HepG2 (cell line): ENCODE measurements at regions not wholly inside any gene's neighbourhood (a gene's known extent, or its start where the extent isn't known, plus 50 kb on each side); places are given as distances from the start of the nearest gene placed in this dataset.

ENCODE experiments used
- ATAC-seq: fragments of 200-7000 bp; cut with Tn5 transposase; 3 replicates; pipeline ENCODE4 v1.9.1; 2020; ENCODE audit warnings: mild to moderate bottlenecking, moderate library complexity
- BruUV-seq: library from RNA; stranded (reverse); fragments of 400-500 nt; replicated peaks from 2 replicates; lab custom pipeline; 2021; lab: Mats Ljungman, UMichigan
- CTCF ChIA-PET: fragments of 300-600 bp; formaldehyde crosslinking; extraction: SDS; loops from one replicate; lab custom pipeline; 2021; ENCODE audit warnings: low total read pairs, inconsistent platforms, low intra/inter-chr PET ratio; lab: Yijun Ruan, JAX
- POLR2A ChIA-PET: fragments of 350-600 bp; sonication (Branson Sonifier 250); formaldehyde crosslinking; loops from one replicate; lab custom pipeline; 2020; ENCODE audit warnings: antibody characterized with exemption, inconsistent platforms; lab: Yijun Ruan, JAX
- DNase-seq: peaks from one replicate; pipeline ENCODE4 v3.0.0-alpha.2; 2015; ENCODE audit warnings: low spot score
- FAIRE-seq: peaks from 3 replicates; lab custom pipeline; 2011; peaks lifted over from hg19 to GRCh38; lab: Jason Lieb, UNC
- H2AFZ ChIP-seq: one replicate; pipeline ENCODE4 v1.6.1; 2011; ENCODE audit warnings: low read length, inconsistent platforms
- H3K27ac ChIP-seq: fragments of 300-600 bp; 3 replicates; pipeline ENCODE4 v1.8.0; 2011; ENCODE audit warnings: mixed run types, mild to moderate bottlenecking, mixed read lengths, low read length, inconsistent platforms; ENCODE audit not compliant: insufficient read depth; ENCODE audit errors: extremely low read length
- H3K27me3 ChIP-seq, 2 experiments: fragments of 200-600 bp in 1 of 2; 2 replicates in 1 of 2; 3 replicates in 1 of 2; pipeline versions ENCODE4 v1.6.0 to v1.8.0; 2011; ENCODE audit warnings: low read length in 2 of 2, mild to moderate bottlenecking in 2 of 2, moderate library complexity in 2 of 2, inconsistent platforms in 1 of 2; ENCODE audit not compliant: insufficient read depth in 2 of 2, control insufficient read depth in 1 of 2
- H3K36me3 ChIP-seq, 2 experiments: fragments of 200-600 bp in 1 of 2; replicated peaks in 1 of 2; 2 replicates in 1 of 2; 3 replicates in 1 of 2; pipeline versions ENCODE4 v1.5.1 to v1.8.0; 2011; ENCODE audit warnings: low read length in 2 of 2, inconsistent platforms in 1 of 2; ENCODE audit not compliant: insufficient read depth in 2 of 2, control insufficient read depth in 1 of 2
- H3K4me1 ChIP-seq: 2 replicates; pipeline ENCODE4 v1.5.1; 2012; ENCODE audit warnings: low read length, inconsistent platforms; ENCODE audit not compliant: insufficient read depth
- H3K4me2 ChIP-seq: 2 replicates; pipeline ENCODE4 v1.6.0; 2011; ENCODE audit warnings: low read depth, low read length, inconsistent platforms
- H3K4me3 ChIP-seq, 3 experiments: fragments of 200-600 bp in 1 of 3; sonication (generic), shearing (Covaris generic) in 1 of 3; replicated peaks in 1 of 3; 2 replicates each; pipeline ENCODE4 v1.5.1; 2011 to 2016; ENCODE audit warnings: low read length in 3 of 3, inconsistent platforms in 2 of 3, low read depth in 2 of 3, mild to moderate bottlenecking in 2 of 3, control low read depth in 1 of 3, mixed read lengths in 1 of 3; ENCODE audit not compliant: insufficient read depth in 1 of 3
- H3K79me2 ChIP-seq: one replicate; pipeline ENCODE4 v1.6.1; 2011; ENCODE audit warnings: low read length, inconsistent platforms; ENCODE audit not compliant: insufficient read depth
- H3K9ac ChIP-seq: 2 replicates; pipeline ENCODE4 v1.6.0; 2011; ENCODE audit warnings: mild to moderate bottlenecking, low read depth, low read length, inconsistent platforms; ENCODE audit not compliant: insufficient read depth
- H3K9me3 ChIP-seq: 2 replicates; pipeline ENCODE4 v1.5.1; 2012; ENCODE audit warnings: mild to moderate bottlenecking, low read length
- H4K20me1 ChIP-seq: 2 replicates; pipeline ENCODE4 v1.6.0; 2011; ENCODE audit warnings: inconsistent platforms, mild to moderate bottlenecking, low read length, moderate library complexity; ENCODE audit not compliant: insufficient read depth
- GLI4 ChIP-seq: sonication (generic); formaldehyde crosslinking; IDR thresholded peaks from 2 replicates; pipeline ENCODE4 v1.5.1; 2020; ENCODE audit warnings: missing genetic modification reagents, mild to moderate bottlenecking, moderate library complexity, borderline replicate concordance
- POLR2AphosphoS5 ChIP-seq: IDR thresholded peaks from 2 replicates; pipeline ENCODE4 v1.6.1; 2012; ENCODE audit warnings: low read depth, low read length
- ZNF644 ChIP-seq: IDR thresholded peaks from 2 replicates; pipeline ENCODE4 v1.6.1; 2016; ENCODE audit warnings: low read depth
- ZNF839 ChIP-seq: sonication (generic); formaldehyde crosslinking; IDR thresholded peaks from 2 replicates; pipeline ENCODE4 v1.4.0; 2020; ENCODE audit warnings: missing genetic modification reagents, mild to moderate bottlenecking, borderline replicate concordance
- WGBS: methylation state at CpG from one replicate; pipeline ENCODE4 v1.1.6; 2017; ENCODE audit warnings: low lambda C conversion rate; 5-methylcytosine and 5-hydroxymethylcytosine counted together
- in situ Hi-C: cut with HindIII; loops from 2 replicates; pipeline ENCODE4 v1.10.0; 2017; ENCODE audit warnings: low pct_unique_long_range_greater_than_20kb; ENCODE audit not compliant: extremely low pct_ligation_motif_present
- intact Hi-C: fragments of 100-400 bp; cut with micrococcal nuclease; formaldehyde crosslinking; loops from one replicate; pipeline ENCODE4 v1.10.0; 2022; ENCODE audit not compliant: unreplicated experiment
- TF ChIP-seq, protein P1 (sequence below): sonication (generic); formaldehyde crosslinking; IDR thresholded peaks from 2 replicates; pipeline ENCODE4 v1.5.1; 2020; ENCODE audit warnings: mild to moderate bottlenecking, missing genetic modification reagents, moderate library complexity
- TF ChIP-seq, protein P2 (sequence below): IDR thresholded peaks from 2 replicates; pipeline ENCODE4 v1.6.1; 2016; ENCODE audit warnings: missing compliant biosample characterization, missing genetic modification reagents, borderline replicate concordance

DNA sequence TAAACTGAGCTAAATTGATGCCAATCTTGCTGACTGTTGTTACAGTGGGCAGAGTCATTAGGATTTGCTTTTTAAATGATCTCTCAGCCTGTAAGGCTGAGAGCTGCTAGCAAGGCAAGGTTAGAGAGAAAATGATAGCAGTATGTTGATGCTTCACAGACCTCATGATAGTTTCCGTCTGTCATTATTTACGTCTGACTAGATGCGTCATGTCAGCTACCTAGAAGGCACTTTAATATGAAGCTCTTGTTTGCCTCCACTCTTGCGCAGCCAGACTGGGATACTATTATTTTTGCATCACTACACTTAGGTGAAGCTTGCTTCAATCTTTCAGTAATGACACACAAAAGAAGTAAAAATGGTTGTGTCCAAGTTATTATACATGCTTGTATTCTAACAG, 313.8 kb downstream of the LNPK start (continued):
- TF ChIP-seq, protein P1, sequence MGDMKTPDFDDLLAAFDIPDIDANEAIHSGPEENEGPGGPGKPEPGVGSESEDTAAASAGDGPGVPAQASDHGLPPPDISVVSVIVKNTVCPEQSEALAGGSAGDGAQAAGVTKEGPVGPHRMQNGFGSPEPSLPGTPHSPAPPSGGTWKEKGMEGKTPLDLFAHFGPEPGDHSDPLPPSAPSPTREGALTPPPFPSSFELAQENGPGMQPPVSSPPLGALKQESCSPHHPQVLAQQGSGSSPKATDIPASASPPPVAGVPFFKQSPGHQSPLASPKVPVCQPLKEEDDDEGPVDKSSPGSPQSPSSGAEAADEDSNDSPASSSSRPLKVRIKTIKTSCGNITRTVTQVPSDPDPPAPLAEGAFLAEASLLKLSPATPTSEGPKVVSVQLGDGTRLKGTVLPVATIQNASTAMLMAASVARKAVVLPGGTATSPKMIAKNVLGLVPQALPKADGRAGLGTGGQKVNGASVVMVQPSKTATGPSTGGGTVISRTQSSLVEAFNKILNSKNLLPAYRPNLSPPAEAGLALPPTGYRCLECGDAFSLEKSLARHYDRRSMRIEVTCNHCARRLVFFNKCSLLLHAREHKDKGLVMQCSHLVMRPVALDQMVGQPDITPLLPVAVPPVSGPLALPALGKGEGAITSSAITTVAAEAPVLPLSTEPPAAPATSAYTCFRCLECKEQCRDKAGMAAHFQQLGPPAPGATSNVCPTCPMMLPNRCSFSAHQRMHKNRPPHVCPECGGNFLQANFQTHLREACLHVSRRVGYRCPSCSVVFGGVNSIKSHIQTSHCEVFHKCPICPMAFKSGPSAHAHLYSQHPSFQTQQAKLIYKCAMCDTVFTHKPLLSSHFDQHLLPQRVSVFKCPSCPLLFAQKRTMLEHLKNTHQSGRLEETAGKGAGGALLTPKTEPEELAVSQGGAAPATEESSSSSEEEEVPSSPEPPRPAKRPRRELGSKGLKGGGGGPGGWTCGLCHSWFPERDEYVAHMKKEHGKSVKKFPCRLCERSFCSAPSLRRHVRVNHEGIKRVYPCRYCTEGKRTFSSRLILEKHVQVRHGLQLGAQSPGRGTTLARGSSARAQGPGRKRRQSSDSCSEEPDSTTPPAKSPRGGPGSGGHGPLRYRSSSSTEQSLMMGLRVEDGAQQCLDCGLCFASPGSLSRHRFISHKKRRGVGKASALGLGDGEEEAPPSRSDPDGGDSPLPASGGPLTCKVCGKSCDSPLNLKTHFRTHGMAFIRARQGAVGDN (CRISPR knock-in tag): no peak
- TF ChIP-seq, protein P2, sequence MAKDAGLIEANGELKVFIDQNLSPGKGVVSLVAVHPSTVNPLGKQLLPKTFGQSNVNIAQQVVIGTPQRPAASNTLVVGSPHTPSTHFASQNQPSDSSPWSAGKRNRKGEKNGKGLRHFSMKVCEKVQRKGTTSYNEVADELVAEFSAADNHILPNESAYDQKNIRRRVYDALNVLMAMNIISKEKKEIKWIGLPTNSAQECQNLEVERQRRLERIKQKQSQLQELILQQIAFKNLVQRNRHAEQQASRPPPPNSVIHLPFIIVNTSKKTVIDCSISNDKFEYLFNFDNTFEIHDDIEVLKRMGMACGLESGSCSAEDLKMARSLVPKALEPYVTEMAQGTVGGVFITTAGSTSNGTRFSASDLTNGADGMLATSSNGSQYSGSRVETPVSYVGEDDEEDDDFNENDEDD (CRISPR knock-in tag): no peak
- TF ChIP-seq ZNF839: no peak

DNA sequence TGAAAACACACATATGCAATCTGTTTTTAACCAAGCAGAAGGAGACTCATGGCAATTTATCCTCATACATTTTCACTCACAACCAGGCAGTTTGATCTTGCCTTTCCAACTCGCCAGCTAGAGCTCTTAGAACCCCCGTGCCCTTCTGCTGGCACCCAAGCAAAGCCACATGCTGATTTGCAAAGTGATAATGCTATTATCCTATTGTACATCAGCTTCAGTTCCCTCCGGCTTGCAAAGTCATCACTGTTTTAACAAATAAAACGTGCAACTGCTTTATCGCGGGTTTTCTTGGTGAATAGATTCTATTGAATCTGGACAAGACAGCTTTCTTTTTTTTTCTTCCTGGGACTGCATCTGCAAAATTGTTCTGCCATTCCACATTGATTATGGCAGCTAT, 314.6 kb downstream of the LNPK start:
- Histone ChIP-seq H3K9ac (no peak overlapping the region), H3K4me1 (no peaks in the 10 kb centered on the region), H3K36me3 (no peaks in the 10 kb centered on the region), H2AFZ (no peak overlapping the region), H3K27me3 (no peaks in the 10 kb centered on the region), H3K4me3 (no peak overlapping the region), H3K9me3 (no peaks in the 10 kb centered on the region), H3K79me2 (no peaks in the 10 kb centered on the region), H3K27ac (no peak overlapping the region), H4K20me1 (peaks cover 6% of the 10 kb centered on the region; the same call in 1 of the 2 replicates), H3K4me2 (no peak overlapping the region)
- ATAC-seq (no peak), DNase-seq (no peak), FAIRE-seq (no peak)
- 66% methylated on average over 6 of the region's 6 CpGs for WGBS
- in situ Hi-C loops (loop anchor here (5.0 to 25.0 kb wide), 3 partner anchors 323 to 975 kb away; partner anchors contain the start of gene HOXD12), intact Hi-C loops (no loop called here)
- BruUV-seq: no TSS peak
- ChIA-PET POLR2A (no interaction called here), CTCF (no interaction called here)
- no peak for TF ChIP-seq ZNF644 (CRISPR knock-in tag)
- TF ChIP-seq POLR2AphosphoS5: no peak
- TF ChIP-seq GLI4 (CRISPR knock-in tag): no peak
